ENCODE measurements at regions not wholly inside any gene's neighbourhood (a gene's known extent, or its start where the extent isn't known, plus 50 kb on each side); places are given as distances from the start of the nearest gene placed in this dataset.

DNA sequence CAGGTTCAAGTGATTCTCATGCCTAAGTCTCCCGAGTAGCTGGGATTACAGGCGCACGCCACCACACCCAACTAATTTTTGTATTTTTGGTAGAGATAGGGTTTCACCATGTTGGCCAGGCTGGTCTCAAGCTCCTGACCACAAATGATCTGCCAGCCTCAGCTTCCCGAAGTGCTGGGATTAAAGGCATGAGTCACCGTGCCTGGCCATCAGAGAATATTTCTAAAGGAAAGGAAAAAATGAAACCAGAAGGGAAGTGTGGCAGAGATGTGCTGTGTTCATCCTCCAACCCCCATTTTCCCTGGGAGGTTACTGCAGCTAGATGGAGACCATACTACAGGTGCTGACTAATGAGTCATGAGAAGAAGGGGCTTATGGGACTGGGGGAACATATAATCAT, 964.1 kb downstream of the TTLL7 start:
- Histone ChIP-seq H3K4me1 (no peaks in the 10 kb centered on the region), H3K9me3 (peaks cover 0 to 24% of the 10 kb centered on the region in 2 donors), H3K4me3 (no peak overlapping the region), H3K36me3 (no peaks in the 10 kb centered on the region), H3K27me3 (no peaks in the 10 kb centered on the region), H3K27ac (no peak overlapping the region)
- DNase-seq: no peak
- intact Hi-C loops (cut with DNase I): no loop called here
- no peak for ATAC-seq
- TF ChIP-seq CTCF (IDR thresholded peaks at IDR 0.05): no peak

GRCh38 chr1:83033682-83034081, 965.2 kb downstream of the TTLL7 start:
- intact Hi-C loops (cut with DNase I): no loop called here
- Histone ChIP-seq H3K4me1 (no peaks in the 10 kb centered on the region), H3K4me3 (no peak overlapping the region), H3K27me3 (no peaks in the 10 kb centered on the region), H3K27ac (no peak overlapping the region), H3K9me3 (peaks cover 0 to 24% of the 10 kb centered on the region in 2 donors), H3K36me3 (no peaks in the 10 kb centered on the region)
- ATAC-seq: no peak
- no peak for DNase-seq
- no peak for TF ChIP-seq CTCF (IDR thresholded peaks at IDR 0.05)

DNA sequence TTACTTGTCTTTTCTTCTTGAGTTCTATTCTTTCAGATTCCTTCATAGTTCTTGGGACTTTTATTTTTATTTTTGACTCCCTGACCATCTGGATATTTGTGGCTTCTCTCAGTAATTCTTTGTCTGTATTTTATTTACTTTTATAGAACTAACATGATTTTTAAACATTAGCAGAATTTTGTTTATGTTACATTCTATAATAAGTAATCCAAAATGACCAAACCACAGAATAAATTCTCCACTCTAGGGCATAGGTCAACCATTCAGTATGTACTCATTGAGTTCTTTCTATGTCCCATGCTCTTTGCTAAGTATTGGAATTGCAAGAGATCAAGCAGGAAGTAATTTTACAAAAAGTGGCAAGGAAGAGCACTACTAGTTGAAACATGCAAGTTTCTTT, 969.0 kb downstream of the TTLL7 start:
- Histone ChIP-seq H3K27ac (no peak overlapping the region), H3K9me3 (peaks cover 0 to 5% of the 10 kb centered on the region in 2 donors), H3K4me3 (no peak overlapping the region), H3K27me3 (no peaks in the 10 kb centered on the region), H3K4me1 (no peaks in the 10 kb centered on the region), H3K36me3 (no peaks in the 10 kb centered on the region)
- peak in 1 of 4 donors; percentile 10 for DNase-seq
- no peak for TF ChIP-seq CTCF (IDR thresholded peaks at IDR 0.05)
- intact Hi-C loops (cut with DNase I): no loop called here
- ATAC-seq: no peak

DNA sequence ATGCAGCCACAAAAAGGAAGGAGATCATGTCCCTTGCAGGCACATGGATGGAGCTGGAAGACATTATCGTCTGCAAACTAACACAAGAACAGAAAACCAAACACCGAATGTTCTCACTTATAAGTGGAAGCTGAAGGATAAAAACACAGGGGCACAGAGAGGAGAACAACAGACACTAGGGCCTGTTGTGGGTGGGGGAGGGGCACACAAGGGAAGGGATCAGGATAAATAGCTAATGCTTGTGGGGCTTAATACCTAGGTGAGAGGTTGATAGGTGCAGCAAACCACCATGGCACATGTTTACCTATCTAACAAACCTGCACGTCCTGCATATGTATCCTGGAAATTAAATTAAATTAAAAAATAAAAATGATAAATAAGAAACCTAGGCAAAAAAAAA, 969.9 kb downstream of the TTLL7 start:
- intact Hi-C loops (cut with DNase I): no loop called here
- H3K4me3 ChIP-seq: no peak overlapping the region
- H3K27me3 ChIP-seq: no peaks in the 10 kb centered on the region
- no peak for TF ChIP-seq CTCF (IDR thresholded peaks at IDR 0.05)
- ATAC-seq: no peak
- H3K4me1 ChIP-seq: no peaks in the 10 kb centered on the region
- H3K9me3 ChIP-seq: no peaks in the 10 kb centered on the region
- no peak for DNase-seq
- no peak overlapping the region for H3K27ac ChIP-seq
- no peaks in the 10 kb centered on the region for H3K36me3 ChIP-seq

DNA sequence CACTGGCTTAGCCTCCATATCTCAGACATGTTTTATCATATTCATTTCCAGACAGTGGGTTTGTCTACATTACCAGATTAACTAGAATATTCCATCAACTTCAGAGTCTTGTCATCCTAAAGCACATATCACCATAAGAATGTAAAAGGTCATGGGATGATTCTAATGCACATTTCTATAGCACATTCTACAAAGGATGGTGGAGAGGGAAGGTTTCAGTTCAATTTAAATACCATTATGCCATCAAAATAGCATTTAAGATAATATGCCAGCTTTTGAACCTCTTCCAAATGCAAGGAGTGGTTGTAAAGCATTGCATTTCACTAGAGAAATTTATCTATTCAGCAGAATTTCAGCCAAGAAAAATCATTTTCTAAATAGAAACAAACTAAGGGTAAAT, 970.5 kb downstream of the TTLL7 start:
- Histone ChIP-seq H3K9me3 (no peaks in the 10 kb centered on the region), H3K4me3 (no peak overlapping the region), H3K36me3 (no peaks in the 10 kb centered on the region), H3K27me3 (no peaks in the 10 kb centered on the region), H3K27ac (no peak overlapping the region), H3K4me1 (no peaks in the 10 kb centered on the region)
- intact Hi-C loops (cut with DNase I): no loop called here
- DNase-seq (no peak), ATAC-seq (no peak)
- no peak for TF ChIP-seq CTCF (IDR thresholded peaks at IDR 0.05)

All from left lung (tissue), 4 donors.